Stimulated activated effector memory CD8-positive, alpha-beta T cell treated with anti-CD3 and anti-CD28 coated beads, Interleukin-12 subunit alpha, Interleukin-12 subunit beta, amount 100 ng/mL, for 72 hours (primary cell): ENCODE measurements at regions not wholly inside any gene's neighbourhood (a gene's known extent, or its start where the extent isn't known, plus 50 kb on each side); places are given as distances from the start of the nearest gene placed in this dataset.
A peak's percentile ranks its signal among the peaks of the same experiment; 100 is the strongest.
"Not testable (repeated sequence)": the region's sequence is repeated elsewhere in the genome, so short reads cannot be mapped to it uniquely, and the experiment has no call there.

Experiments used
- ATAC-seq: fragments of 150-1000 bp; cut with Tn5 transposase; 2 replicates; pipeline ENCODE4 v1.10.0; 2021
- DNase-seq, 2 donors: peaks; one replicate each; pipeline ENCODE4 v3.0.0; 2021 to 2022; ENCODE audit warnings: low spot score in 2 of 2
- H3K27ac Mint-ChIP-seq: one replicate; pipeline ENCODE4 v1.8.0; 2022; ENCODE audit warnings: mild to moderate bottlenecking, mixed read lengths
- H3K36me3 Mint-ChIP-seq: one replicate; pipeline ENCODE4 v1.8.0; 2022; ENCODE audit warnings: mild to moderate bottlenecking, mixed read lengths
- H3K4me1 Mint-ChIP-seq: one replicate; pipeline ENCODE4 v1.8.0; 2022; ENCODE audit warnings: mixed read lengths
- H3K4me3 Mint-ChIP-seq: one replicate; pipeline ENCODE4 v1.8.0; 2022; ENCODE audit warnings: mild to moderate bottlenecking, mixed read lengths
- H3K9me3 Mint-ChIP-seq: one replicate; pipeline ENCODE4 v1.8.0; 2022; ENCODE audit warnings: mixed read lengths

DNA sequence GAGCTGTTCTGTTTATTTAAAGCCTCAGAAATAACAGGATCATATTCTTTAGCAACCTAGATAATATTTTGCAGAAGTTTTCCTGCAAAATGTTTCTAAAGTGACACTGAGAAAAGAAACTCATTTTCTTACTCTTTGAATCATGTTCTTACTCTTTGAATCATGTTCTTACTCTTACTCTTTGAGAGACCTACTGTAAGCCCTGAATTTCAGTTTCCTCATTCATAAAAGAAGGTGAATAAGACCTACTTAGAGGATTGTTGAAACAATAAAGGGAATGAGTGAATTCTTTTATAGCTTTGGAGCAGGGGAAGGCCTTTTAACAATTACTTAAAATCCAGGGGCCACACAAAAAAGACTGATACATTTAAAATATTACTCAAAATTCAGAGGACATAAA is 221.7 kb upstream of the CMC1 start:
- Mint-ChIP-seq H3K27ac (no peak overlapping the region), H3K9me3 (peaks cover 10% of the 10 kb centered on the region), H3K4me3 (no peak overlapping the region), H3K4me1 (peaks cover 18% of the 10 kb centered on the region), H3K36me3 (no peaks in the 10 kb centered on the region)
- ATAC-seq (peak; percentile 95), DNase-seq (no peak)

GRCh38 chr3:28022916-28023315 is 218.5 kb upstream of the CMC1 start:
- H3K36me3 Mint-ChIP-seq, result no peaks in the 10 kb centered on the region
- ATAC-seq (no peak), DNase-seq (no peak)
- peaks cover 18% of the 10 kb centered on the region for H3K4me1 Mint-ChIP-seq
- H3K9me3 Mint-ChIP-seq, result peaks cover 14% of the 10 kb centered on the region
- H3K4me3 Mint-ChIP-seq, result no peak overlapping the region
- H3K27ac Mint-ChIP-seq, result no peak overlapping the region

DNA sequence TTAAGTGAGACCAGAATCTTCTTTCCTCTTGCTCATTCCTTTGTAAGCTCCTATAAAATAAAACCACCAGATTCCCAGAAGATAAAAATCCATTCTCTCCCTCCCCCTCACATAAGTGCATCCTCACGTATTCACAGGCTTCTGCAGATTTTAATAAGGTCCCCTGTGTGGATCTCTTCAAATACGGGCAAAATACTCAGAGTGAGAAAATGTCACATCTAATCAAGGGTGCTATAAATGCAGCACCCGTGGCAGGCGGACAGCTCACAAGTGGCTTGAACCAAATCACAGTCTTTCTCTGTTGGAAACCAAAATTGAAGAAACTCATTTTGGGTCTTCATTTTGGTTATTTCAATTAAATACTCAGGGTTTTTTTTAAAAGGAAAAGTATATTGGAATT is 212.9 kb upstream of the CMC1 start:
- H3K36me3 Mint-ChIP-seq, result no peaks in the 10 kb centered on the region
- no peak overlapping the region for H3K27ac Mint-ChIP-seq
- DNase-seq (no peak), ATAC-seq (no peak)
- no peak overlapping the region for H3K4me3 Mint-ChIP-seq
- peaks cover 21% of the 10 kb centered on the region for H3K9me3 Mint-ChIP-seq
- no peaks in the 10 kb centered on the region for H3K4me1 Mint-ChIP-seq

- no peak overlapping the region for H3K27ac Mint-ChIP-seq
- DNase-seq (no peak), ATAC-seq (no peak)
- H3K9me3 Mint-ChIP-seq, result peaks cover 11% of the 10 kb centered on the region
- H3K4me3 Mint-ChIP-seq, result no peak overlapping the region
- H3K4me1 Mint-ChIP-seq, result peaks cover 7% of the 10 kb centered on the region
- no peaks in the 10 kb centered on the region for H3K36me3 Mint-ChIP-seq
Observed at GRCh38 chr3:28033059-28033784, 208.2 kb upstream of the CMC1 start.

GRCh38 chr3:28036599-28037575 is 204.5 kb upstream of the CMC1 start:
- H3K27ac Mint-ChIP-seq, result no peak overlapping the region
- H3K36me3 Mint-ChIP-seq, result no peaks in the 10 kb centered on the region
- peaks cover 6% of the 10 kb centered on the region for H3K9me3 Mint-ChIP-seq
- ATAC-seq (peak; percentile 74), DNase-seq (no peak)
- no peak overlapping the region for H3K4me3 Mint-ChIP-seq
- peaks cover 7% of the 10 kb centered on the region for H3K4me1 Mint-ChIP-seq

GRCh38 chr3:28039234-28039633 is 202.2 kb upstream of the CMC1 start:
- peaks cover 7% of the 10 kb centered on the region for H3K4me1 Mint-ChIP-seq
- H3K27ac Mint-ChIP-seq, result no peak overlapping the region
- no peak for ATAC-seq
- no peak overlapping the region for H3K4me3 Mint-ChIP-seq
- H3K36me3 Mint-ChIP-seq, result no peaks in the 10 kb centered on the region
- DNase-seq, result no peak
- H3K9me3 Mint-ChIP-seq, result no peaks in the 10 kb centered on the region

DNA sequence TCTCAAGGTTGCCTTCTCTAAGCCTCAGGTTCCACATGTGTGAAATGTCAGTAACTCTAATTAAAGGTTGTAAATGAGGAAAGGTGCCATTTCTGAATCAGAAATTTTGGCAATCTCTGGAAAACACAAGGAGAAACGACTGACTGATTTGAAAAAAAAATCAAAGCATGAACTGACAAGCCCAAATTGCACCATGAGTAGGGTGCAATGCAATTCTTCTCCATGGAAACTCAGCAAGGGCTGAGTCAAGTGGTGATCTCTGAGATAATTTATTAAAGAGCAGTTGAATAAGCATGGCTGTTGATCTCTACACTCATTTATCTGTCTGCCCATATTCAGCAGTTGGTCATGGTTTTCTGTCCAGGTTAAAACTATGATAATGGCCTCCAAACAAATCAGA is 201.6 kb upstream of the CMC1 start:
- DNase-seq (no peak), ATAC-seq (no peak)
- no peak overlapping the region for H3K4me3 Mint-ChIP-seq
- no peak overlapping the region for H3K27ac Mint-ChIP-seq
- peaks cover 7% of the 10 kb centered on the region for H3K4me1 Mint-ChIP-seq
- H3K36me3 Mint-ChIP-seq, result no peaks in the 10 kb centered on the region
- H3K9me3 Mint-ChIP-seq, result no peaks in the 10 kb centered on the region

DNA sequence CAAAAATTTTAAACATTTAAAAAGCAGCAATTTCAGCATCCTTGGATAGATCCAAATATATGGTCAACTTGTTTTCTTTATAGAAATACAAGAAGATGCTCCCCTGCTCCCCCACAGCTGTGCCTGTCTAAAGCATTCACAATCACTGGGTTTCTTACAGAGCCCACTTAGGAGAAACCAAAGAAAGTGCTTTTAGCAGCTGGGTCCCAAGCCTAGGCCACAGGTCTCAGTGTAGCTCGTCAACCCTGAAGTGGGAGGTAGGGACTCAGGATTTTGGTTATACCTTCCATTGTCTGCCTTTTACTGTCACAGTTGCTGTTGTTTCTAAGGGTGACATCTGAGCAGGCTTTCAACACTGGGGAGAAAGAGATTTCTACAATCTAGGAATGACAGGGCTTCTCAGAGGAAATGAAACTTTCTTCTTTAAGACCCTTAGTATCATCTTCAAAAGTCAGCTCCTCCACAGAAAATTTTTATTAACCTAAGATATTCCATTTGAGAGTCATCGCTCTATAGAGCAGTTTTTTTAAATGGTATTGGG is 199.3 kb upstream of the CMC1 start:
- Mint-ChIP-seq H3K36me3 (no peaks in the 10 kb centered on the region), H3K4me3 (no peak overlapping the region), H3K9me3 (no peaks in the 10 kb centered on the region), H3K4me1 (no peaks in the 10 kb centered on the region), H3K27ac (no peak overlapping the region)
- ATAC-seq (no peak), DNase-seq (no peak)

DNA sequence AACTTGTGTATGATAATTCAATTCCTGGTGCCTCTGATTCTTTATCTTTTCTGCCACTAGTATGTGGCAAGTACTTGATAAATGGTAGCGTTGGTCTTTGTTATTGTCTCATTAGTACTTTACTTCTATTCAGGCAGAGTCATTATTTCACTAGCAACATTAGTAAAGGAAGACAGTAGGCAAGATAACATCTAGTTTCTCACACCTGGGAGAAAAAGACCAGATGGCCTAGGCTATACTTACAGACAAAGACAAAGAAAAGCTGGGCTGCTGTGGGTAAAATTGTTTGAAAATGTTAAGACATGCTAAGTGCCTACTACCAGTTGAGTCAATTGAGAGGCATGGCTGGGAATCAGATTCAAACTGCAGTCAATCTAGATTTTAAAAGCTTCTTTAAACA is 198.7 kb upstream of the CMC1 start:
- Mint-ChIP-seq H3K4me1 (no peaks in the 10 kb centered on the region), H3K36me3 (no peaks in the 10 kb centered on the region), H3K27ac (no peak overlapping the region), H3K4me3 (no peak overlapping the region), H3K9me3 (no peaks in the 10 kb centered on the region)
- ATAC-seq (no peak), DNase-seq (no peak)

GRCh38 chr3:28050120-28050519 is 191.3 kb upstream of the CMC1 start:
- DNase-seq (no peak), ATAC-seq (peak; percentile 36)

GRCh38 chr3:28050885-28051284 is 190.5 kb upstream of the CMC1 start:
- peak overlapping the region; percentile 85 for H3K27ac Mint-ChIP-seq
- peak overlapping the region; percentile 20 for H3K4me3 Mint-ChIP-seq
- peak; percentile 91 for ATAC-seq
- no peaks in the 10 kb centered on the region for H3K9me3 Mint-ChIP-seq
- no peaks in the 10 kb centered on the region for H3K36me3 Mint-ChIP-seq
- DNase-seq, result peak; percentile 15 to 60
- peaks cover 28% of the 10 kb centered on the region for H3K4me1 Mint-ChIP-seq

More at GRCh38 chr3:28050120-28050519, 191.3 kb upstream of the CMC1 start:
- H3K36me3 Mint-ChIP-seq, result no peaks in the 10 kb centered on the region
- no peak overlapping the region for H3K4me3 Mint-ChIP-seq
- peaks cover 28% of the 10 kb centered on the region for H3K4me1 Mint-ChIP-seq
- peak overlapping the region; percentile 2 for H3K27ac Mint-ChIP-seq
- no peaks in the 10 kb centered on the region for H3K9me3 Mint-ChIP-seq

DNA sequence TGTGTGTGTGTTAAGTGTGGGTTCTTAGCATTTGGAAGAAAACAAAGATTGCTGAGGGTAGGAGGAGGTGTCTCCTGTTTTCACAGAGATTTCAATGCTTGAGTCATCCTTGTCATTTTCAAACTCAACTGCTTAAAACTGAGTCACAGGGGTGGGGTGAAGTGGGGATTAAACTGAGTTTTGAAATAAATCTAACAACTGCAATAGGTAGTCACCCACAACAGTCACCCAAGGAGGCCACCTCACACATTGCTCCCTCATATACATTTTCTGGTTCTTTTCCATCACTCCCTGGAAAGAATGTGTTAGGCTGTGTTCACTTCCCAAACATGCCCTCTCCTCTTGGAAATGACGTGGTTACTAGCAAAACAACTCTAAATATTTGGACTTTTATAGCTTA is 187.7 kb upstream of the CMC1 start:
- Mint-ChIP-seq H3K9me3 (no peaks in the 10 kb centered on the region), H3K4me3 (no peak overlapping the region), H3K27ac (peak overlapping the region; percentile 37), H3K36me3 (no peaks in the 10 kb centered on the region), H3K4me1 (peaks cover 33% of the 10 kb centered on the region)
- DNase-seq, result peak in 1 of 2 donors; percentile 57
- ATAC-seq, result peak; percentile 92

- Mint-ChIP-seq H3K27ac (no peak overlapping the region), H3K36me3 (no peaks in the 10 kb centered on the region), H3K4me3 (no peak overlapping the region), H3K4me1 (peaks cover 18% of the 10 kb centered on the region), H3K9me3 (no peaks in the 10 kb centered on the region)
- no peak for DNase-seq
- no peak for ATAC-seq
Observed at GRCh38 chr3:28056806-28057205, 184.6 kb upstream of the CMC1 start.

- no peaks in the 10 kb centered on the region for H3K9me3 Mint-ChIP-seq
- no peak overlapping the region for H3K4me3 Mint-ChIP-seq
- H3K27ac Mint-ChIP-seq, result no peak overlapping the region
- H3K4me1 Mint-ChIP-seq, result peaks cover 15% of the 10 kb centered on the region
- DNase-seq (no peak), ATAC-seq (no peak)
- H3K36me3 Mint-ChIP-seq, result no peaks in the 10 kb centered on the region
Observed at GRCh38 chr3:28057539-28057938, 183.9 kb upstream of the CMC1 start.

DNA sequence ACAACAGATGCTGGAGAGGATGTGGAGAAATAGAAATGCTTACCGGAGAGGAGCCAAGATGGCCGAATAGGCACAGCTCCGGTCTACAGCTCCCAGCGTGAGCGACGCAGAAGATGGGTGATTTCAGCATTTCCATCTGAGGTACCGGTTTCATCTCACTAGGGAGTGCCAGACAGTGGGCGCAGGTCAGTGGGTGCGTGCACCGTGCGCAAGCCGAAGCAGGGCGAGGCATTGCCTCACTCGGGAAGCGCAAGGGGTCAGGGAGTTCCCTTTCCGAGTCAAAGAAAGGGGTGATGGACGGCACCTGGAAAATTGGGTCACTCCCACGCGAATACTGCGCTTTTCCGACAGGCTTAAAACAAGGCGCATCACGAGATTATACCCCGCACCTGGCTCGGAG is 182.2 kb upstream of the CMC1 start:
- H3K4me3 Mint-ChIP-seq, ATAC-seq, DNase-seq, H3K36me3 Mint-ChIP-seq, H3K9me3 Mint-ChIP-seq, H3K4me1 Mint-ChIP-seq, H3K27ac Mint-ChIP-seq: not testable (repeated sequence)
